ENCODE measurements at regions not wholly inside any gene's neighbourhood (a gene's known extent, or its start where the extent isn't known, plus 50 kb on each side); places are given as distances from the start of the nearest gene placed in this dataset.

GRCh38 chrX:69083801-69084200 lies 81.5 kb downstream of the PJA1 start:
- Mint-ChIP-seq H3K4me3 (ENCODE audit: unreplicated experiment) (no peak overlapping the region), H3K27me3 (ENCODE audit: unreplicated experiment) (peaks cover 3% of the 10 kb centered on the region), H3K27ac (ENCODE audit: unreplicated experiment) (no peak overlapping the region), H3K4me1 (ENCODE audit: unreplicated experiment) (no peaks in the 10 kb centered on the region), H3K36me3 (ENCODE audit: unreplicated experiment) (no peaks in the 10 kb centered on the region), H3K9me3 (ENCODE audit: unreplicated experiment) (no peaks in the 10 kb centered on the region)
- TF ChIP-seq CTCF (IDR thresholded peaks at IDR 0.05) = no peak
- no peak for DNase-seq (ENCODE audit: extremely low spot score, unreplicated experiment)

DNA sequence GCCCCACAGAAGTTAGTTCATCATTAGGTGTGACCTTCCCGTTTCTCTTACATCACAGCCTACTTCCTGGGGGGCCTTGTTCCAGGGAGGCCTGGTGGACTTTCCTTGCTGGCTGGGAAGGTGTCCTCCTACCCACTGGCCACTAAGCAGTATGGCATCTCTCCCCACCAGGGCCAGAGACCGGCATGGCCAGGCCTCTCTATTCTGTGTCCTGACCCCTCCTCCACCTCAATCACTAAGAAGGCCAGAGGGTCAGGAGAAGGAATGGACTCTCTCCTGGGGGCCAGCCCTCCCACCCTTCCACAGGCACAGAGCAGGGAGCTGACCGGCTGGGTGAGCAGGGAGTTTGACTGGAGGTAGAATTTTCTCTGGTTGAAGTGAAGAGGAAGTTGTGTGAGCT lies 81.9 kb downstream of the PJA1 start:
- no peak for DNase-seq (ENCODE audit: extremely low spot score, unreplicated experiment)
- Mint-ChIP-seq H3K27ac (ENCODE audit: unreplicated experiment) (no peak overlapping the region), H3K9me3 (ENCODE audit: unreplicated experiment) (no peaks in the 10 kb centered on the region), H3K27me3 (ENCODE audit: unreplicated experiment) (peaks cover 3% of the 10 kb centered on the region), H3K4me1 (ENCODE audit: unreplicated experiment) (no peaks in the 10 kb centered on the region), H3K4me3 (ENCODE audit: unreplicated experiment) (no peak overlapping the region), H3K36me3 (ENCODE audit: unreplicated experiment) (no peaks in the 10 kb centered on the region)
- no peak for TF ChIP-seq CTCF (IDR thresholded peaks at IDR 0.05)

DNA sequence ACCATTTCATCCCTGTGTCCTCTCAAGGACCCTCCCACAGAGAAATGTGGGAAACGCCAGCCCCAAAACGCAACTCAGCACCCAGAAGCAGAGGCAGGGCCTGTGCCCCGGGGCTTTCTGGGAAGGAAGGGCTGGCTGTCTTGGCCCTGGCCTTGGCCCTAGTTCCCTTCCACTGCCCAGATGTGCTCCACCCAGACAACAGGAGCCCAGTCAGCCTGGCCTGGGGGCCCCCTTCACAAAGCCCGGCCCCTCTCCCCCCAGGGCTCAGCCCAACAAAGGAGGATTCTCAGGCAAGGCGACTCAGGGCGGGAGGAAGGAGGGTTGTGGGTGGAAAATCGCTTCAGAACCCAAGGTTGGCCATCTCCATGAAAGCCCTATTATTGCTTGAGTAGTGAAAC lies 82.5 kb downstream of the PJA1 start:
- Mint-ChIP-seq H3K27me3 (ENCODE audit: unreplicated experiment) (peaks cover 3% of the 10 kb centered on the region), H3K36me3 (ENCODE audit: unreplicated experiment) (no peaks in the 10 kb centered on the region), H3K4me3 (ENCODE audit: unreplicated experiment) (no peak overlapping the region), H3K9me3 (ENCODE audit: unreplicated experiment) (no peaks in the 10 kb centered on the region), H3K27ac (ENCODE audit: unreplicated experiment) (no peak overlapping the region), H3K4me1 (ENCODE audit: unreplicated experiment) (no peaks in the 10 kb centered on the region)
- no peak for TF ChIP-seq CTCF (IDR thresholded peaks at IDR 0.05)
- DNase-seq (ENCODE audit: extremely low spot score, unreplicated experiment) = no peak

DNA sequence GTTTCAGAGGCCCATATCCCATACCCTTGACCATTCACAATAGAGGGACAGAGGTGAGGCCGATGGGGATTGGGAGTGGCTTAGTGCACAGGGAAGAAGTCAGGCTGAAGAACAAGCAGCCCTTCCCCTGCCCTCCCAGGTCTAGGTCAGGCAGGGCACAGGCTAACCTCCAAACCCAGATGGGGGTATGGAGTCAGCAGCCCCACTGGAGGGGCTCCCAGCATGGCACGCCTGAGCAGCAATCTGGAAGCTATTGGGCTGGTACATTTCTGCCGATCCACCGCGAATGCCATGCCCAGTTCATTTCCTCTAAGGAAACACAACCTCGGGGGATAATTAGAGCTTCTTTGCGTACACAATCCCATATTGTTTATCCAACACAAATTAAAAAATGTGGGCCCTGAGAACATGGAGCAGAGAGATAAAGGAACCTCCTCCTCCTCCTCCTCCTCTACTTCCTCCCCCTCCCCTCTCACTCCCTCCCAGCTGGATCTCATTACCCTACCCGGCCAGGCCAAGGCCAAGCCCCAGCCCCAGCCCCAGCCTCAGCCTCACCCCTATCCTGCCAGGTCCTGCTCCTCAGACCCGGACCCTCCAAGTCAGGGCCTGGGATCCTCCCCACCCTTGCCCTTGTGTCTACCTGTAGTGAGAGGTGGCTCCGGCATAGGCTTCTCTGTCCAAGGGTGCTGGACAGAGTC lies 83.0 kb downstream of the PJA1 start:
- no peaks in the 10 kb centered on the region for H3K9me3 Mint-ChIP-seq (ENCODE audit: unreplicated experiment)
- no peaks in the 10 kb centered on the region for H3K36me3 Mint-ChIP-seq (ENCODE audit: unreplicated experiment)
- no peak for TF ChIP-seq CTCF (IDR thresholded peaks at IDR 0.05)
- no peak for DNase-seq (ENCODE audit: extremely low spot score, unreplicated experiment)
- no peak overlapping the region for H3K4me3 Mint-ChIP-seq (ENCODE audit: unreplicated experiment)
- H3K27me3 Mint-ChIP-seq (ENCODE audit: unreplicated experiment) = peaks cover 3% of the 10 kb centered on the region
- no peaks in the 10 kb centered on the region for H3K4me1 Mint-ChIP-seq (ENCODE audit: unreplicated experiment)
- H3K27ac Mint-ChIP-seq (ENCODE audit: unreplicated experiment) = no peak overlapping the region

DNA sequence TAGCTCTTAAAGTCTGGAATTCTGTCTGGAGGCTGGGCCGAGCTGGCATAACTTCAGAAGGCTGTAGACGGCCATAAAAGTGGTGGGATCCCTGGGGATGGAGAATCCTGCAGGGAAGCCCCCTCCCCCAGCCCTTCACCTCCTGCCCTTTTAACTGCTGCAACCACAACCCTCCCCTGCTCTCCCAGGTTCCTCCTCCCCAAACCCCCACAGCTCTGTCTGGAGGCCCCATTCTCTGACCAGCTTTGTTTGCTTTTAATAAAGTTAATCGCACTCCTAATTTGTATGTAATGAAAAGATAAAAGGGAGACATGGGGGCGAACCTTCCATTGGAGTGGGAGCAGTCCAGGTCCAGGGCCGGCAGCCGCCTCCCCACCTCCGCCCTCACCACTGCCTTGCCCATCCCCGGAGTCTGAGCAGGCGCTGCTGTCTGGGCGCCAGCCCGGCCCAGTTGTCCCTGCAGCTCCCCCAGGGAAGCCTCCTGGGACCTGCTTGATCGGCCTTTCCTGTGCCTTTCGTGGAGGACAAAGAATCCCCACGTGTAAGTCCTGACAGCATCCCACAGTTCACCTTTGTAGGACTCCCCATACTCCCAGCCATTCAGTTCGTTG lies 84.3 kb downstream of the PJA1 start:
- Mint-ChIP-seq H3K27me3 (ENCODE audit: unreplicated experiment) (no peaks in the 10 kb centered on the region), H3K9me3 (ENCODE audit: unreplicated experiment) (no peaks in the 10 kb centered on the region), H3K27ac (ENCODE audit: unreplicated experiment) (no peak overlapping the region), H3K4me1 (ENCODE audit: unreplicated experiment) (no peaks in the 10 kb centered on the region), H3K36me3 (ENCODE audit: unreplicated experiment) (no peaks in the 10 kb centered on the region), H3K4me3 (ENCODE audit: unreplicated experiment) (no peak overlapping the region)
- no peak for TF ChIP-seq CTCF (IDR thresholded peaks at IDR 0.05)
- DNase-seq (ENCODE audit: extremely low spot score, unreplicated experiment) = no peak
